CD8-positive, alpha-beta memory T cell (primary cell): ENCODE measurements at regions not wholly inside any gene's neighbourhood (a gene's known extent, or its start where the extent isn't known, plus 50 kb on each side); places are given as distances from the start of the nearest gene placed in this dataset.
A peak's percentile ranks its signal among the peaks of the same experiment; 100 is the strongest.
"Not testable (repeated sequence)": the region's sequence is repeated elsewhere in the genome, so short reads cannot be mapped to it uniquely, and the experiment has no call there.

Experiments
- CTCF ChIA-PET: fragments of 350-600 bp; sonication (Branson Sonifier 250); formaldehyde crosslinking; loops from one replicate; lab custom pipeline; 2021; ENCODE audit warnings: antibody characterized with exemption; lab: Charles Lee
- POLR2A ChIA-PET: fragments of 350-600 bp; sonication (Branson Sonifier 250); formaldehyde crosslinking; loops from one replicate; lab custom pipeline; 2021; ENCODE audit warnings: antibody characterized with exemption; lab: Charles Lee
- DNase-seq, 5 donors: peaks; one replicate each; pipeline versions ENCODE4 v3.0.0 to v3.0.0-alpha.2; 2020 to 2022; ENCODE audit warnings: mixed read lengths in 1 of 5
- H3K27ac ChIP-seq: one replicate; pipeline ENCODE4 v1.7.0; 2013; ENCODE audit warnings: low read depth, mild to moderate bottlenecking, low read length, moderate library complexity
- H3K27me3 ChIP-seq: 2 replicates; pipeline ENCODE4 v1.7.0; 2013; ENCODE audit warnings: low read length, mild to moderate bottlenecking; ENCODE audit not compliant: insufficient read depth, poor library complexity, severe bottlenecking
- H3K36me3 ChIP-seq: 2 replicates; pipeline ENCODE4 v1.7.0; 2013; ENCODE audit warnings: mild to moderate bottlenecking, low read length, moderate library complexity; ENCODE audit not compliant: insufficient read depth
- H3K4me1 ChIP-seq: 2 replicates; pipeline ENCODE4 v1.7.0; 2013; ENCODE audit warnings: mild to moderate bottlenecking, low read length, moderate library complexity; ENCODE audit not compliant: insufficient read depth
- H3K4me3 ChIP-seq: 2 replicates; pipeline ENCODE4 v1.7.0; 2013; ENCODE audit warnings: mild to moderate bottlenecking, low read length
- H3K9me3 ChIP-seq: 2 replicates; pipeline ENCODE4 v1.7.0; 2013; ENCODE audit warnings: mild to moderate bottlenecking, low read length
- H3K27ac Mint-ChIP-seq, 8 donors: one replicate each; pipeline ENCODE4 v1.8.0; 2020 to 2021; ENCODE audit warnings: mixed read lengths in 8 of 8, mild to moderate bottlenecking in 6 of 8, inconsistent platforms in 3 of 8, moderate library complexity in 3 of 8
- H3K27me3 Mint-ChIP-seq, 2 donors: one replicate each; pipeline ENCODE4 v1.8.0; 2020 to 2021; ENCODE audit warnings: mixed read lengths in 2 of 2, mild to moderate bottlenecking in 1 of 2, moderate library complexity in 1 of 2
- H3K36me3 Mint-ChIP-seq, 3 donors: one replicate each; pipeline ENCODE4 v1.8.0; 2020 to 2021; ENCODE audit warnings: mixed read lengths in 3 of 3, inconsistent platforms in 1 of 3, mild to moderate bottlenecking in 1 of 3
- H3K4me1 Mint-ChIP-seq, 3 donors: one replicate each; pipeline ENCODE4 v1.8.0; 2020 to 2021; ENCODE audit warnings: mixed read lengths in 3 of 3, inconsistent platforms in 1 of 3, mild to moderate bottlenecking in 1 of 3
- H3K4me3 Mint-ChIP-seq, 7 donors: one replicate each; pipeline ENCODE4 v1.8.0; 2020 to 2021; ENCODE audit warnings: mixed read lengths in 7 of 7, mild to moderate bottlenecking in 6 of 7, moderate library complexity in 4 of 7, inconsistent platforms in 2 of 7
- H3K9me3 Mint-ChIP-seq, 5 donors: one replicate each; pipeline ENCODE4 v1.8.0; 2020 to 2022; ENCODE audit warnings: mixed read lengths in 5 of 5, mild to moderate bottlenecking in 3 of 5, moderate library complexity in 2 of 5, inconsistent platforms in 1 of 5

- H3K36me3 Mint-ChIP-seq, H3K4me1 ChIP-seq, H3K36me3 ChIP-seq, H3K27me3 Mint-ChIP-seq, CTCF ChIA-PET, H3K9me3 ChIP-seq, H3K4me1 Mint-ChIP-seq, H3K27me3 ChIP-seq, H3K27ac Mint-ChIP-seq, H3K27ac ChIP-seq, H3K4me3 Mint-ChIP-seq, POLR2A ChIA-PET, H3K4me3 ChIP-seq, DNase-seq: not testable (repeated sequence)
- peaks cover 0 to 53% (median 10%) of the 10 kb centered on the region in 5 donors for H3K9me3 Mint-ChIP-seq
Observed at GRCh38 chr4:33835764-33836163, 2408.6 kb downstream of the ARAP2 start.

GRCh38 chr4:33837043-33837838 lies 2407.1 kb downstream of the ARAP2 start:
- no peak overlapping the region for H3K4me3 ChIP-seq
- Mint-ChIP-seq H3K36me3 (no peaks in the 10 kb centered on the region), H3K4me3 (no peak overlapping the region), H3K4me1 (no peaks in the 10 kb centered on the region), H3K27me3 (no peaks in the 10 kb centered on the region), H3K27ac (no peak overlapping the region), H3K9me3 (peaks cover 0 to 45% (median 10%) of the 10 kb centered on the region in 5 donors)
- no peak overlapping the region for H3K27ac ChIP-seq
- H3K36me3 ChIP-seq: no peaks in the 10 kb centered on the region
- CTCF ChIA-PET: no interaction called here
- no peaks in the 10 kb centered on the region for H3K4me1 ChIP-seq
- H3K9me3 ChIP-seq: no peaks in the 10 kb centered on the region
- no peak for DNase-seq
- H3K27me3 ChIP-seq: no peaks in the 10 kb centered on the region
- POLR2A ChIA-PET: no interaction called here

- Histone ChIP-seq H3K4me3 (no peak overlapping the region), H3K9me3 (no peaks in the 10 kb centered on the region), H3K27ac (no peak overlapping the region), H3K27me3 (no peaks in the 10 kb centered on the region), H3K4me1 (no peaks in the 10 kb centered on the region), H3K36me3 (no peaks in the 10 kb centered on the region)
- ChIA-PET CTCF (no interaction called here), POLR2A (no interaction called here)
- DNase-seq: no peak
- Mint-ChIP-seq H3K4me1 (no peaks in the 10 kb centered on the region), H3K27me3 (no peaks in the 10 kb centered on the region), H3K9me3 (peaks cover 0 to 28% (median 10%) of the 10 kb centered on the region in 5 donors), H3K4me3 (no peak overlapping the region), H3K27ac (no peak overlapping the region), H3K36me3 (no peaks in the 10 kb centered on the region)
Observed at GRCh38 chr4:33841120-33841519, 2403.2 kb downstream of the ARAP2 start.

GRCh38 chr4:33850371-33850902 lies 2393.9 kb downstream of the ARAP2 start:
- no peaks in the 10 kb centered on the region for H3K4me1 ChIP-seq
- POLR2A ChIA-PET: no interaction called here
- CTCF ChIA-PET: no interaction called here

GRCh38 chr4:33853670-33854069 lies 2390.6 kb downstream of the ARAP2 start:
- H3K4me1 Mint-ChIP-seq, H3K36me3 ChIP-seq, DNase-seq, H3K36me3 Mint-ChIP-seq, H3K4me3 ChIP-seq, H3K27ac ChIP-seq, H3K4me1 ChIP-seq, H3K4me3 Mint-ChIP-seq, POLR2A ChIA-PET, H3K9me3 ChIP-seq, CTCF ChIA-PET, H3K27me3 Mint-ChIP-seq, H3K27me3 ChIP-seq, H3K27ac Mint-ChIP-seq: not testable (repeated sequence)
- H3K9me3 Mint-ChIP-seq: peaks cover 3 to 29% (median 12%) of the 10 kb centered on the region in 5 donors

More at GRCh38 chr4:33850371-33850902, 2393.9 kb downstream of the ARAP2 start:
- DNase-seq: peak in 1 of 5 donors; percentile 8
- H3K36me3 Mint-ChIP-seq: no peaks in the 10 kb centered on the region
- H3K4me3 Mint-ChIP-seq: no peak overlapping the region
- H3K4me3 ChIP-seq: no peak overlapping the region
- H3K27me3 ChIP-seq: no peaks in the 10 kb centered on the region
- no peaks in the 10 kb centered on the region for H3K4me1 Mint-ChIP-seq
- H3K27ac ChIP-seq: no peak overlapping the region
- peaks cover 8 to 37% (median 12%) of the 10 kb centered on the region in 5 donors for H3K9me3 Mint-ChIP-seq
- H3K27me3 Mint-ChIP-seq: no peaks in the 10 kb centered on the region
- H3K27ac Mint-ChIP-seq: no peak overlapping the region
- no peaks in the 10 kb centered on the region for H3K36me3 ChIP-seq
- no peaks in the 10 kb centered on the region for H3K9me3 ChIP-seq

GRCh38 chr4:33864290-33864859 lies 2379.9 kb downstream of the ARAP2 start:
- Mint-ChIP-seq H3K36me3 (no peaks in the 10 kb centered on the region), H3K4me3 (no peak overlapping the region), H3K27ac (no peak overlapping the region), H3K27me3 (no peaks in the 10 kb centered on the region), H3K4me1 (no peaks in the 10 kb centered on the region), H3K9me3 (peaks cover 5 to 24% (median 12%) of the 10 kb centered on the region in 5 donors)
- Histone ChIP-seq H3K9me3 (no peaks in the 10 kb centered on the region), H3K4me3 (no peak overlapping the region), H3K27me3 (no peaks in the 10 kb centered on the region), H3K4me1 (no peaks in the 10 kb centered on the region), H3K27ac (no peak overlapping the region), H3K36me3 (no peaks in the 10 kb centered on the region)
- ChIA-PET CTCF (no interaction called here), POLR2A (no interaction called here)
- no peak for DNase-seq

GRCh38 chr4:33873791-33874190 lies 2370.5 kb downstream of the ARAP2 start:
- H3K27me3 ChIP-seq: no peaks in the 10 kb centered on the region
- H3K27ac ChIP-seq: no peak overlapping the region
- DNase-seq: no peak
- Mint-ChIP-seq H3K4me3 (no peak overlapping the region), H3K9me3 (peaks cover 4 to 23% (median 10%) of the 10 kb centered on the region in 5 donors), H3K27me3 (no peaks in the 10 kb centered on the region), H3K4me1 (no peaks in the 10 kb centered on the region), H3K27ac (no peak overlapping the region), H3K36me3 (no peaks in the 10 kb centered on the region)
- ChIA-PET POLR2A (no interaction called here), CTCF (no interaction called here)
- H3K4me1 ChIP-seq: no peaks in the 10 kb centered on the region
- no peaks in the 10 kb centered on the region for H3K36me3 ChIP-seq
- H3K9me3 ChIP-seq: no peaks in the 10 kb centered on the region
- no peak overlapping the region for H3K4me3 ChIP-seq

GRCh38 chr4:33878710-33879109 lies 2365.6 kb downstream of the ARAP2 start:
- H3K9me3 Mint-ChIP-seq: peaks cover 3 to 32% (median 11%) of the 10 kb centered on the region in 5 donors

More at GRCh38 chr4:33878710-33879109, 2365.6 kb downstream of the ARAP2 start:
- ChIA-PET POLR2A (no interaction called here), CTCF (no interaction called here)
- no peak for DNase-seq
- Histone ChIP-seq H3K9me3 (no peaks in the 10 kb centered on the region), H3K27me3 (no peaks in the 10 kb centered on the region), H3K27ac (no peak overlapping the region), H3K4me1 (no peaks in the 10 kb centered on the region), H3K4me3 (no peak overlapping the region), H3K36me3 (no peaks in the 10 kb centered on the region)
- Mint-ChIP-seq H3K27ac (no peak overlapping the region), H3K4me3 (no peak overlapping the region), H3K36me3 (no peaks in the 10 kb centered on the region), H3K27me3 (no peaks in the 10 kb centered on the region), H3K4me1 (no peaks in the 10 kb centered on the region)
